Islet precursor cell (in vitro differentiated cells): ENCODE measurements at regions not wholly inside any gene's neighbourhood (a gene's known extent, or its start where the extent isn't known, plus 50 kb on each side); places are given as distances from the start of the nearest gene placed in this dataset.
"Not testable (repeated sequence)": the region's sequence is repeated elsewhere in the genome, so short reads cannot be mapped to it uniquely, and the experiment has no call there.

ENCODE experiments used
- DNase-seq: peaks from one replicate; pipeline ENCODE4 v3.0.0-alpha.2; 2018

GRCh38 chr2:111453816-111454215 is 333.1 kb downstream of the BCL2L11 start:
- not testable (repeated sequence) for DNase-seq

- not testable (repeated sequence) for DNase-seq
Measured at GRCh38 chr2:111454404-111454803, 333.7 kb downstream of the BCL2L11 start.

- DNase-seq: peak; percentile 16
Measured at GRCh38 chr2:111455016-111456015, 334.6 kb downstream of the BCL2L11 start.

- DNase-seq: peak; percentile 27
Measured at GRCh38 chr2:111457191-111457590, 336.5 kb downstream of the BCL2L11 start.

- DNase-seq: not testable (repeated sequence)
Measured at GRCh38 chr2:111460901-111461300, 340.2 kb downstream of the BCL2L11 start.

GRCh38 chr2:111461831-111462230 is 341.1 kb downstream of the BCL2L11 start:
- DNase-seq: not testable (repeated sequence)

- not testable (repeated sequence) for DNase-seq
Measured at GRCh38 chr2:111462572-111462971, 341.9 kb downstream of the BCL2L11 start.

GRCh38 chr2:111463238-111463848 is 342.6 kb downstream of the BCL2L11 start:
- DNase-seq: not testable (repeated sequence)

- DNase-seq: not testable (repeated sequence)
Measured at GRCh38 chr2:111463956-111464355, 343.2 kb downstream of the BCL2L11 start.

GRCh38 chr2:111464367-111464766 is 343.7 kb downstream of the BCL2L11 start:
- not testable (repeated sequence) for DNase-seq

- DNase-seq: not testable (repeated sequence)
Measured at GRCh38 chr2:111465521-111465920, 344.8 kb downstream of the BCL2L11 start.

GRCh38 chr2:111466744-111467143 is 346.0 kb downstream of the BCL2L11 start:
- peak; percentile 65 for DNase-seq

GRCh38 chr2:111470924-111471323 is 350.2 kb downstream of the BCL2L11 start:
- peak; percentile 61 for DNase-seq

- not testable (repeated sequence) for DNase-seq
Measured at GRCh38 chr2:111471791-111472530, 351.2 kb downstream of the BCL2L11 start.

- peak; percentile 54 for DNase-seq
Measured at GRCh38 chr2:111472844-111473403, 352.2 kb downstream of the BCL2L11 start.

GRCh38 chr2:111473522-111473921 is 352.8 kb downstream of the BCL2L11 start:
- DNase-seq: not testable (repeated sequence)

- DNase-seq: not testable (repeated sequence)
Measured at GRCh38 chr2:111474198-111474705, 353.5 kb downstream of the BCL2L11 start.

GRCh38 chr2:111478335-111478734 is 357.6 kb downstream of the BCL2L11 start:
- DNase-seq: not testable (repeated sequence)

- not testable (repeated sequence) for DNase-seq
Measured at GRCh38 chr2:111478871-111479318, 358.2 kb downstream of the BCL2L11 start.

GRCh38 chr2:111480016-111480625 is 359.4 kb downstream of the BCL2L11 start:
- DNase-seq: peak; percentile 87

- peak; percentile 53 for DNase-seq
Measured at GRCh38 chr2:111480633-111481032, 359.9 kb downstream of the BCL2L11 start.

- peak; percentile 59 for DNase-seq
Measured at GRCh38 chr2:111481219-111481618, 360.5 kb downstream of the BCL2L11 start.
